HG03097 (cell line): ENCODE measurements at regions not wholly inside any gene's neighbourhood (a gene's known extent, or its start where the extent isn't known, plus 50 kb on each side); places are given as distances from the start of the nearest gene placed in this dataset.
A peak's percentile ranks its signal among the peaks of the same experiment; 100 is the strongest.
"Not testable (repeated sequence)": the region's sequence is repeated elsewhere in the genome, so short reads cannot be mapped to it uniquely, and the experiment has no call there.

Source experiments
- ATAC-seq: cut with Tn5 transposase; IDR thresholded peaks from one replicate; pipeline ENCODE4 v1.9.1; 2021; ENCODE audit not compliant: unreplicated experiment, low FRiP score

DNA sequence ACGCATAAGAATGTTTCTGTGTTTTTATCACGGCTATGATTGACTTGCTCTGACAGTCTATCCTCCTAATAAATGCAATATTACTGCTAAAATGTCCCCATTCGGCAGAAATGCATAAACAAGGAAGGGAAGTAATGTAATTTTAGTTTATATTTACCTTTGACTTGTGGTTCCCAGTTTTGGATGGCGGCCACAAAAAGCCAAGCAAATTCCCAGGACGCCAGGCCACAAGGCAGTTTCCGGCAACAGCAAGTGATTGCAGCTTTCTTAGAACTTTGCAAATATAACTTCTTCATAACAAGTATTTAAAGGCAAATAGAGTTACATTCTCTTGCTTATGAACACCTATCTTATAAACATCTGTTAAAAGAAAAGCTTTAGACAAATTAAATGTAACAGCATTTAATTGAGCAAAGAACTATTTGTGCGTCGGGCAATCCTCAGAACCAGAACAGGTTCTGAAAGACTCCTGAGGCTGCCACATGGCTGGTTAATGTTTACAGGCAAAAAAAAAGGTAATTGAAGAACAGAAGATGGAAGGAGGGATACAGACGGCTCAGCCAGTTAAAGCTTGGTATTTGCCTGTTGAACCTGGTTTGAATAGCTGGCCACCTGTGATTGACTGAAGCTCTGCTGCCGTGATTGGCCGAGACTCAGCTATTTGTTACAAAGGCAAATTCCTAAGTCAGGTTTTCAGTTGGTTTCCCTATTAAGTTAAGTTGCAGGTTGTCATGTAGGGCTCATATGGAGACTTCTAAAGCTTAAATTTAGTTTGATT, 80.8 kb downstream of the C21orf91 start:
- no peak for ATAC-seq

GRCh38 chr21:17736072-17736471, 83.1 kb downstream of the C21orf91 start:
- ATAC-seq = no peak

- ATAC-seq = no peak
These were observed 85.9 kb downstream of the C21orf91 start for GRCh38 chr21:17733209-17733608.

GRCh38 chr21:17732306-17732705, 86.8 kb downstream of the C21orf91 start:
- ATAC-seq = no peak

DNA sequence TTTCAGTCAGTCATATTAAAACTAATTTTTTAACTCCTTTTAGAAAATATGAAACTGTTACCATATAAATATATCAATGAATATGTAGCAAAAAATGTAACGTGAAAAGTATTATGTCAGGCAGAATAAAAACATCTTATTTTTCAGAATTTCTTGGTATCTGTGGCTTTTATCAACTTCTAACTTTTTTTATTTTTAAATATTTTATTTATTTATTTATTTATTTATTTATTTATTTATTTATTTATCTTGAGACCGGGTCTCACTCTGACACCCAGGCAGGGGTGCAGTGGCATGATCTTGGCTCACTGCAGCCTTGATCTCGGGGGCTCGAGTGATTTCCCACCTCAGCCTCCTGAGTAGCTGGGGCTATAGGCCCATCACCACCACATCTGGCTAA, 87.6 kb downstream of the C21orf91 start:
- no peak for ATAC-seq

GRCh38 chr21:17730782-17731181, 88.4 kb downstream of the C21orf91 start:
- ATAC-seq = no peak

- ATAC-seq = no peak
These were observed 89.7 kb downstream of the C21orf91 start for GRCh38 chr21:17729455-17729854.

DNA sequence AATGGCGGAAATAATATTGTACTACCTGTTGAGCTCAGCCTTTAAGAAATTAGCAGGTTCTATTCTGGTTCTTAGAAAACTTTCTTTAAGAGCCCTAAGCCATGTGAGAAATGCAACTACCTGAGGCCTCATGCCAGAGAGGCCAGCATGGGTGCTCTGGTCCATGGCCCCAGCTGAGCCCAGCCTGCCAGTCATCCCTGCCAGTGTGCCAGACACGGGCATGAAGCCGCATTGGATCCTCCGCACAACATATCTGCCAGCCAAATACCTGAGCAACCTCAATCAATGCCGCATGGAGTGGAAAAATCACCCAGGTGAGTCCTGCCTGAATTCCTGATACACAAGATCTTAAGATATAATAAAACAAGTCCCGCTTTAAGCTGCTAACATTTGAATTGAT, 91.8 kb downstream of the C21orf91 start:
- no peak for ATAC-seq

DNA sequence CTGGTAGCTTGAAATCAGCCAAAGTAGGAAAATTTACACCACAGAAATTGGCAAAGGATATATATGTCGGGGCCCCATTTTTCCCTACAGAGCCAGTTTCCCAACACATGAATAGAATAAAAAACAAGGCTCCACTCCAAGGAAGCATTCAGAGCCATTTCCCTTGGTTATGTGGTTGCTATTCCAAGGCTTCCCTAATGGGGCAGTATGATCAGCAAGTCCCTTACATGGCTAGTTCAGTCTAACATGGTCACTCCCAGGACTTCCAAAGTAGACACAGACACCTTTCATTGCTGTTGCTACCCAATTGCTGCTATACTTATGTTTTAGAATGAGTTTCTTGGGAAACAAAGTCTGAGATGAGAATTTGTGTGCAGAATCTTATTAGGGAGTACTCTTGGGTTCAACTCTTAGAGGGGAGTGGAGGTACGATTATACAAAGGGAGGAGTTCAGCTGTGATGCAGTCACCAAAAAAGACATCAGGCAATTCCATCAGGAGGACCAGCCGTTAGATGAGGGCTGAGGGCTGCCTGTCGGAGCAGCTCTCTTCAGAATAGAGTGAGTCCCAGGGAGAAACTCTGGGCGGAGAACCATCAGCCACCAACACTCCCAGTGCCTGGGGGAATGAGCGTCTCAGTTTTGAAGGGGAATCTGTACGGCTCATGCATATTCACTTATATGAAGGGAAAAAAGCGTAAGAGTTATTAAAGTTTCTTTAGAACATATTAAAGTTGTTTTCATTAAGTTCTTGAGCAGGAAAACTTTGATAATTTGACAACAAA, 92.9 kb downstream of the C21orf91 start:
- ATAC-seq = no peak

GRCh38 chr21:17725339-17725738, 93.8 kb downstream of the C21orf91 start:
- ATAC-seq = no peak

DNA sequence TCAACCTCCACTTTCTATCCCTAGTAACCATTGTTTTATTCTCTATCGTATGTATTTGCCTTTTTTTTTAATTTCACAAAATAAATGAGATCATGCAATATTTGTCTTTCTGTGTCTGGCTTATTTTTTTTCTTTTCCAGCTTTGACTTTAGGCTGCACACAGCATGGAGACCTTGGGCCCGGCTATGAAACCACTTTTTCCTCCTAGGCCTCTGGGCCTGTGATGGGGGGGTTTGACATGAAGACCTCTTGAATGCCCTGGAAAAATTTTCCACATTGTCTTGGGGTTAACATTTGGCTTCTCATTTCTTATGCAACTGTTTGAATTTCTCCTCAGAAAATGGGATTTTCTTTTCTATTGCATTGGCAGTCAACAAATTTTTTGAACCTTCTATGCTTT, 100.2 kb upstream of the BTG3 start:
- no peak for ATAC-seq

GRCh38 chr21:17711896-17712295, 99.2 kb upstream of the BTG3 start:
- no peak for ATAC-seq

- ATAC-seq = peak; percentile 100
These were observed 96.5 kb upstream of the BTG3 start for GRCh38 chr21:17709266-17709611.

GRCh38 chr21:17708522-17709265, 96.0 kb upstream of the BTG3 start:
- peak; percentile 59 for ATAC-seq

DNA sequence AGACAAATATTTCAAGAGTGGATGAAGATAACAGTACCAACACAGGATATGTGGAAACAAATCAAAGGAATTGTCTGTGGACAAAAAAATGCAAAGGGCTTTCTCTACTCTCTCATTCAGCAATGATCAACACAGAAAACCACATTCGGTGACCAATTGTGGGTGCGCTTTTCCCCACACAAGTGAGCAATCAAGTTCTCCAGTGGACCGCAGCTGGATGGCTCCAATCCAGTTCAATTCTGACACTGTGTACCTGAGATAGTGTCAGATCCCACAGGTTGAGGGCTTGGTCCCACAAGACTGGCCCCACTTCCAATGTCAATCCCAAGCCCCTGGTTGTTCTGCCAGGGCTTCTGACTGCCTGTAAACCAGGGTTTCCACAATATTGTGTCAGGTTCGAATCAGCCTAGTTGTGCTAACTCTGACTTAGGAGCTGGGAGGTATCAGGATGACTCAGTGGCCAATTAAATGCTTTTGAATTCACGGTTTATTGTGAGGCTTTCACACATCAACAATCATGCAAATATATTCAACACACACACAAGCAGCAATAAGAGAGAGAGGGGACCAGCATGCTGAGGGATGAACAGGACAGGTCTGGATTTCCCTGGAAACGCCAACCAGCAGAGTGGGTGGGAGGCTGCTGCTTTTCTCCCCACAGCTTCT, 87.0 kb upstream of the BTG3 start:
- ATAC-seq = no peak

GRCh38 chr21:17697473-17697872, 84.8 kb upstream of the BTG3 start:
- no peak for ATAC-seq

GRCh38 chr21:17694416-17694815, 81.7 kb upstream of the BTG3 start:
- ATAC-seq = not testable (repeated sequence)

DNA sequence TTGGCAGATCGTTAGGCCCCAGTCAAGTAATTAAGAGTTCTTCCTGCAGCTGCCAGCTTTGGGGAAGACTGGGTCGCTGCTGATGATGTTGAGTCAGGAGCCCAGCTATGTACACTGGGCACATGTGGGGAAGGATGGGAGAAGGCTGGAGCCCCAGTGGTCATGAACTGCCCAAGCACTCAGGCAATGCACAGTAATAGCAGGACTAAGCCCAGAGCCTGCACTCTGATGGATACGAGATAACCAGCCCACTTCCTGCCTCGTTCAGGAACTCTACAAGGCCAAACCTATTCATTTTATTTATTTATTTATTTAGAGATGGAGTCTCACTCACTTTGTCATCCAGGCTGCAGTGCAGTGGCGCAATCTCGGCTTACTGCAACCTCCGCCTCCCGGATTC, 81.1 kb upstream of the BTG3 start:
- ATAC-seq = no peak

GRCh38 chr21:17690078-17690494, 77.4 kb upstream of the BTG3 start:
- no peak for ATAC-seq

DNA sequence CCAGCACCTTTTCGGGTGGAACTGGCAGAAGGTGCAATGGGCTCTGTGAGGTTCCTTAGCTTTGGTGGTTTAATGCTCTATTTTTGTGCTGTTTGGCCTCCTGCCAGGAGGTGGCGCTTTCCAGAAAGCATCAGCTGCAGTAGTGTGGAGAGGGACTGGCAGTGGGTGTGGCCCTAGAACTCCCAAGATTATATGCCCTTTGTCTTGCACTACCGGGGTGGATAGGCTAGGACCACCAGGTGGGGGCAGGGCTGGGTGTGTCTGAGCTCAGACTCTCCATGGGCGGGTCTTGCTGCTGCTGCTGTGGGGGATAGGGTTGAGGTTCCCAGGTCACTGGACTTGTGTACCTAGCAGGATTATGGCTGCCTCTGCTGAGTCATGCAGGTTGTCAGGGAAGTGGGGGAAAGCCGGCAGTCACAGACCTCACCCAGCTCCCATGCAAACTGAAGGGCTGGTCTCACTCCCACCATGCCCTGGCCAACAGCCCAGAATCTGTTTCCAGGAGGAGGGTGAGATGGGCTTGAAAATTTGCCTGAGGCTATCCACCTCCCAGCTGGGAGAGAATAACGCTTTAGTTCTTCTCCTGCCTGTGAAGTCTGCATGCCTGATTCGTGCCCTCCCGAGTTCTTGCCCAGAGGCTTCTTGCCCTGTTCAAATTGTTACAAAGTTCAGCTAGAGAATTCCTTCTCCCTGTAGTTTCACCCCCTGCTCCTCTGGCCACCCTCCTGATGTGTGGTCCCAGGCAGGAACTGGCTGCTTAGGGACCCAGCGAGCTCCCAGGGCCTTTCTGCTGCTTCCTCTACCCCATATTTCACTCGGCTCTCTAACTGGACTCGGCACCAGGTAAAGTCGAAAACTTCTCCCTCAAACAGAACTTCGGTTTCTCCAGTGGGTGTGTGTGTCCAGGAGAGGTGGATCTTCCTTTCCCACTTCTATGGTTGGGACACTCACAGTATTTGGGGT, 76.5 kb upstream of the BTG3 start:
- ATAC-seq = no peak
